GM11168 (cell line): ENCODE measurements at regions not wholly inside any gene's neighbourhood (a gene's known extent, or its start where the extent isn't known, plus 50 kb on each side); places are given as distances from the start of the nearest gene placed in this dataset.

Source experiments
- in situ Hi-C: fragments of 300-500 bp; cut with MboI; formaldehyde crosslinking; loops from one replicate; pipeline ENCODE4 v1.12.0; 2022; ENCODE audit warnings: low sequenced_read_pairs; ENCODE audit not compliant: unreplicated experiment

DNA sequence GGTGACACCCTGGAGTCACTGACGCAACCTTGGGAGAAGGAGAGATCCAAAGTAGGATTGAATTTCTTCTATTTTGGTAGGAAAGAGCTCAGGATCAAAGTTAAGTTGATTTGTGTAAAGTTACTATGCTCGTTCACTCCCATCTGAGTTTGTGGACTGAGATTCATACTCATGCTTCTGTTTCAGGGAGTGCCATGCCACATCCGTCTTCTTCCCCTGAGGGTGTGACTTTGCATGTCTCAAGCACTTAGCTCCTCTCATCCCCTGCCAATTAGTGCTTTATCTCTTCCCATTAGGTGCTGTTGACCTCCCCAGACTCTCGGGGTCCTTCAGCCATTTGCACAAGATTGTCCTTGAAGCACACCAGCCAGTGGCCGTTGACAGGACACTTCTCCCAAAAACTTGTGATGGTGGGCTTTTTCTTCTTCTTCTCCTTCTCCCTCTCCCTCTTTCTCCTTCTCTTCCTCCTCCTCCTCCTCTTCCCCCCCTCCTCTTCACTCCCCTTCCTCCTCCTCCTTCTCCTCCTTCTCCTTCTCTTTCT is 232.2 kb upstream of the KLF4 start:
- in situ Hi-C loops = no loop called here

DNA sequence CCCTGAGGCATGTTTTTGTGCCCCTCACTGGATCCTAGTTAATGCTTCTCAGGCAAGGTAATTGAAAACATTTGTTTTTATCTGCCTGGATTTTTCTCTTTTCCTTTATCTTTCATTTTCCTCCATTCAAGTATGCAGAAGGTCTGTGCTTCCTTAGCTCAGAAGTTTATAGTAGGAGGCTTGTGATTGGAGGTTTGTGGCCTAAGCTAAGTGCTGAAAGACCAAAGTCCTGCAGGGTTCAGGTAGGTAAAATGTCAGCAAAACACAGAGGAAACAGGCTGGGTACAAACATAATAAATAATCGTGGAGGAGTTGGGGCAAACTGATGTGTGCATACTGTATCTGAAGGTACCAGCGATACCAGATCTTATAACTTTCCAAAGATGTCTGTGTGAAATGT is 230.9 kb upstream of the KLF4 start:
- in situ Hi-C loops = no loop called here

GRCh38 chr9:107717529-107718314 is 228.2 kb upstream of the KLF4 start:
- in situ Hi-C loops = no loop called here

GRCh38 chr9:107715740-107716139 is 226.2 kb upstream of the KLF4 start:
- in situ Hi-C loops = no loop called here

DNA sequence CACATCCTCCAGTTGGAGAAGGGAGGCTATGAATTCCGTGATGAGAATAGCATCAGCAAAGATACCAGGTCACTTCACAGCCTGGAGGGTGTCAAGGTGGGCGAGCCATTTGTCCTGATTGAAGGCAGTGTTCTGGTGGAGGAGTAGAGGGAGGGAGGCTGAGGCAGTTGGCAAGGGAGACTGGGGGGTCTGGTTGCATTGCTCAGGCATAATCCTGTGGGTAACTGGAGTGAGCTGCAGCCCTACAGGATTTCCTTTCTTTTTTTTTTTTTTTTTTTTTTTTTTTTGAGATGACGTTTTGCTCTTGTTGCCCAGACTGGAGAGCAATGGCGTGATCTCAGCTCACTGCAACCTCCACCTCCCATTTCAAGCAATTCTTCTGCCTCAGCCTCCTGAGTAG is 223.9 kb upstream of the KLF4 start:
- in situ Hi-C loops = no loop called here

GRCh38 chr9:107712390-107712789 is 222.8 kb upstream of the KLF4 start:
- in situ Hi-C loops = no loop called here

DNA sequence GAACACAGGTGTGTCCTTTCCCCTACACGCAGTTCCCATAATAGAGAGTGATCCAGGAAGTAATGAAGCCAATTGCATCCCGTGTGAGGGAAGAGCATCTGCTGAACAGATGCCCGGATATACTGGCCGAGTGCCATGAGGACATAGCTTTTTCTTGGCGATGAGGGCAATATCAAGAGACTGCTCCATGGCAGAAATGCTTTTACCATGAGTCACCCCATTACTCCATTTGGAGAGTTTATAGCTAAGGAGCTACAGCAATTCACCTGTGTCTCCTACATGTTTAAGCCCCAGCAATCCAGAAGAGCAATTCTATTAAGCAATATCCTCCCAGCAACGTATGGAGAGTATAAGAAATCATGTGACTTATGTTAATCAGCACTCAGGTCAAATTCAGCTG is 222.0 kb upstream of the KLF4 start:
- in situ Hi-C loops = no loop called here

DNA sequence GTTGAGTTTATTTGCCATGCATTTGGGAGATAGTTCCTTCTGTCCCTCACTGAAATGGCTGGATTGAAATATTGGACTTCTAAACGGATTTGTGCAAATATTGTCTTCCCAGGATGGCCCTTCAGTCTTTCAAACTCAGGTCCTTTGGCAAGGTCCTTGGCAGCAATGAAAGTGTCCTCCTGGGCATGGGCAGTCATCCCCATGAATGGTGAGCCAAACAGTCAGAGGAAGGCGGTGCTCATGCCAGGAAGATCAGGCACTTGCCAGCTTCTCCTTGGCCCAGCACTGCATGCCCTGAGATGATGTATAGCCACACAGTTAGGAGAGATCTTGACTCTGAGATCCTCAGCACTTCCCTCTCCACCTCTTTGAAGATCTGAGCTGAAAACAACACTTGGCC is 221.4 kb upstream of the KLF4 start:
- in situ Hi-C loops = no loop called here

- in situ Hi-C loops = no loop called here
These were observed 221.0 kb upstream of the KLF4 start for GRCh38 chr9:107710546-107710945.

GRCh38 chr9:107708791-107709190 is 219.2 kb upstream of the KLF4 start:
- in situ Hi-C loops = no loop called here

DNA sequence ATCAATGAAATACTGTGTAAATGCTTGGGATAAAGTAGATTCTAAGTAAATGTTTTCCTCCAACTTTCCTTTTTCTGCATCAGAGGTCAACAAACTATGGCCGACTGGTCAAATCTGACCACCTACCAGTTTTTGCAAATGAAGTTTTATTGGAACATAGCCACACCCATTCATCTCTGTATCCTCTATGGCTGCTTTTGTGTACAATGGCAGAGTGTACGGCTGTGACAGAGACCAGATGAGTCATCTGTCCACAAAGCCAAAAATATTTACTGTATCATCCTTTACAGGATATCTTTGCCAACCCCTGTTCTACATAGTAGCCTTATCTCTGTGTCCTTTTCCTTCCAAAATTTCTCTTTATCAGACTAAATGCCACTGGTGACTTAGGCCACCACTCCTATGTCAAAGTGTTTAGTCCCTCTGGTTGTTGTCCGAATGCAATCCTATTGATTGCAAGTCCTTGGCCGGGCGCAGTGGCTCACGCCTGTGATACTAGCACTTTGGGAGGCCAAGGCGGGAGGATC is 218.4 kb upstream of the KLF4 start:
- in situ Hi-C loops = no loop called here

GRCh38 chr9:107707428-107707837 is 217.9 kb upstream of the KLF4 start:
- in situ Hi-C loops = no loop called here

DNA sequence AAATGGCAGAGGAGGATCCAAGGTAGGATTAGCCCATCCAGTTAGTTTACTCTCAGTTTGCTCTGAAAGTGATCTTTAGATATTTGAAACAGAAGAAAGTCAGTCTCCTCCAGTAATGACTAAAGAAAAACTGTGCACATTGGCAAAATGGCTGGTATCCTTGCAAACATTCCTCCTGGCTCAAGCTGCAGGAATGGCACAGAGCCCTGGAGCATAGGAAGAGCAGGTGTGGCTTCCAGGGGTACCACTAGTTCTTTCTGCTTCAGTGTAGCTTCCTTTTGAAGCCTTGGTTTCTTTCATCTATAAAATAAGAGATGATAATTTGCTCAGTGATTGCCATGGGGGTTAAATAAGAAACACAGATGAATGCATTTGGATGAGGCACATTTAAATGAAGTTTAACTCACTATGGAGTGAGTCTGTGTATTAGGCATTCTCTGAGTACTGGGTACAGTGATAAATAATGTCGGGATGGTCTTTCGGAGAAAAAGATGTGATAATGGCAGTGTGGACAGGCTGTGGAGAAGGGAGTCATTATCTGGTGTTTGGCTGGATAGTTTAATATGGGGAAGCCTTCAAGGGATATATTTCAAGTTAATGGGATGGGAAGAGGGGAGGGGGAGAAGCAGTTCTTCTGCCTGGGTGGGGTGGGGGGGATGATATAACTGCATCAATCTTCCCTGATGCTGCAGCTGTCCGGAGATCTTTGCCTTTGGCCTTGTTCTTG is 217.3 kb upstream of the KLF4 start:
- in situ Hi-C loops = no loop called here

- in situ Hi-C loops = no loop called here
These were observed 216.0 kb upstream of the KLF4 start for GRCh38 chr9:107705521-107705920.

- in situ Hi-C loops = no loop called here
These were observed 215.2 kb upstream of the KLF4 start for GRCh38 chr9:107704774-107705173.

DNA sequence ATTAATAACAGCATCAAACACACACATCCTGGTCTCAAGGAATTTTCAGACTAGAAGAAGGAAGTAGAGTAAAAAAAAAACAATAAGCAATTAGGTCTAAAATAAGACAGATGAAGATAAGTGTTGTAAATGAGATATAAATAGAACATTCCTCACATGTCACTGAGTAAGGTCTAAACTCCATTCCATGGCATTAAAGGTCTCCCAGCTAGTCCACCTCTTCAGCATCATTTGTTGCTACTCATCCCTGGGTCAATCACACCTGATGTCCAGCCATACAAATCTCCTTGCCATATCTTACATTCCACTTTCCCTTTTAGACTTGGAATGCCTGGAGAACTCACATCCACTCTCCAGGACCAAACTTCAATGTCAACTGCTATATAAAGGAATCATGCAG is 214.1 kb upstream of the KLF4 start:
- in situ Hi-C loops = no loop called here

DNA sequence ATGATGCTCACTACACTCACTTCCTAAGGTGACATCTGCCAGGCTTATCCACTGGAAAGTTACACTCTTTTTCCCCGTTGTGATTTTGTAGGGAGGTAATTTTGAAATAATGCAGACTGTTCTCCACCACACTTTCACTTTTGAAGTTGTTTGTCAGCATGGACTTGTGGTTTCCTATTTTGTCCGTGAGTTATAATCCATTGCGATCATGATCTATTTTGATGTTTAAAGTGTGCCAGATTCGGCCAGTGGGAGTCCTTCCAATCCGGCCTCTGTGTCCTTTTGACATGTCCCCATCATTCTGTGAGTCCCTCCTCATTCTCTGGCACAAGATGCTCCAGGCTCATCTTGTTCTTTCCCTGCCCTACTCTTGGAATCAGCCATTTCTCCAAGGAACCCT is 211.3 kb upstream of the KLF4 start:
- in situ Hi-C loops = no loop called here

DNA sequence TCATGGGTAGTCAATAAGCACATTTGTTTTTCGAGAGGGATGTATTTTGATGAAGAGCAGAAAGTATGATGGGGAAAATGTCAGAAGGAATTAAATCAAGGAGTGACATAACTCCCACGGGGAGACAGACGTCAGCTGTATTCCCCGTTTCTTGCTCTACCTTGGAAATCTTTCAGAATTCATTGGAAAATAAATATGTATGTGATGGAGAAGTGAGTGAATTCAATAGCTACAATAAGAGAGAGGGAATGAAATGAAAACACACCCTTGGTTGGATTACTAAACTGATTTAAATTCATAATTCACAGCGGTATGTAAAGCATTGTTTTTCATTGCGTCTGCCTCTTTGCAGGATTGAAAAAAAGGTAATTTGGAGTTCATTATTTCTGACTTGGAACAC is 209.7 kb upstream of the KLF4 start:
- in situ Hi-C loops = no loop called here

GRCh38 chr9:107698779-107699178 is 209.2 kb upstream of the KLF4 start:
- in situ Hi-C loops = no loop called here

- in situ Hi-C loops = no loop called here
These were observed 206.7 kb upstream of the KLF4 start for GRCh38 chr9:107696302-107696701.

GRCh38 chr9:107694390-107694789 is 204.8 kb upstream of the KLF4 start:
- in situ Hi-C loops = no loop called here
